SU-DHL-6 (cell line): ENCODE measurements at regions not wholly inside any gene's neighbourhood (a gene's known extent, or its start where the extent isn't known, plus 50 kb on each side); places are given as distances from the start of the nearest gene placed in this dataset.

ENCODE experiments used
- H2AFZ ChIP-seq: fragments of 200-600 bp; sonication (generic); 2 replicates; pipeline ENCODE4 v1.6.1; 2014; ENCODE audit warnings: low read depth, mild to moderate bottlenecking, moderate library complexity, mixed read lengths, antibody characterized with exemption, low read length; ENCODE audit not compliant: severe bottlenecking
- H3F3A ChIP-seq: fragments of 200-600 bp; shearing (Covaris generic); 2 replicates; pipeline ENCODE4 v1.6.0; 2016; ENCODE audit warnings: antibody characterized with exemption, mild to moderate bottlenecking; ENCODE audit not compliant: insufficient read depth
- H3K27ac ChIP-seq: fragments of 200-600 bp; sonication (generic); 2 replicates; pipeline ENCODE4 v1.5.1; 2016; ENCODE audit warnings: low read depth, mild to moderate bottlenecking, low read length, moderate library complexity, mixed read lengths
- H3K27me3 ChIP-seq: fragments of 200-600 bp; sonication (generic), shearing (Covaris generic); 2 replicates; pipeline ENCODE4 v1.6.0; 2014; ENCODE audit warnings: mild to moderate bottlenecking, low read length
- H3K36me3 ChIP-seq: fragments of 200-600 bp; sonication (generic); 2 replicates; pipeline ENCODE4 v1.6.1; 2014; ENCODE audit warnings: mild to moderate bottlenecking, low read length, mixed read lengths
- H3K4me2 ChIP-seq: fragments of 300-600, 200-600 bp; shearing (Covaris generic), sonication (generic); 2 replicates; pipeline ENCODE4 v1.6.0; 2014; ENCODE audit warnings: low read length, low read depth, mild to moderate bottlenecking; ENCODE audit not compliant: poor library complexity, severe bottlenecking
- H3K4me3 ChIP-seq: fragments of 200-600 bp; sonication (generic); 2 replicates; pipeline ENCODE4 v1.5.1; 2014; ENCODE audit warnings: antibody characterized with exemption, low read length, mild to moderate bottlenecking, mixed read lengths; ENCODE audit not compliant: insufficient read depth, poor library complexity, severe bottlenecking
- H3K79me2 ChIP-seq: fragments of 200-600 bp; sonication (generic); 2 replicates; pipeline ENCODE4 v1.6.1; 2014; ENCODE audit warnings: mild to moderate bottlenecking, low read length, moderate library complexity; ENCODE audit not compliant: insufficient read depth
- H3K9ac ChIP-seq: fragments of 200-600 bp; sonication (generic); 2 replicates; pipeline ENCODE4 v1.7.0; 2014; ENCODE audit warnings: mild to moderate bottlenecking, low read length
- H3K9me2 ChIP-seq: fragments of 200-600 bp; sonication (generic); replicated peaks from 2 replicates; pipeline ENCODE4 v1.6.1; 2014; ENCODE audit warnings: low read length; ENCODE audit not compliant: insufficient read depth
- H3K9me3 ChIP-seq: fragments of 200-600 bp; sonication (generic); 2 replicates; pipeline ENCODE4 v1.6.1; 2014; ENCODE audit warnings: low read length, mixed read lengths; ENCODE audit not compliant: insufficient read depth
- H4K20me1 ChIP-seq: fragments of 200-600 bp; sonication (generic); 2 replicates; pipeline ENCODE4 v1.6.1; 2014; ENCODE audit warnings: low read depth, mild to moderate bottlenecking, antibody characterized with exemption, low read length, moderate library complexity, mixed read lengths
- EZH2phosphoT487 ChIP-seq: fragments of 200-600 bp; sonication (generic), shearing (Covaris generic); conservative IDR thresholded peaks from 2 replicates; pipeline ENCODE4 v1.6.1; 2018; ENCODE audit warnings: mild to moderate bottlenecking, antibody characterized with exemption, low read length, moderate library complexity, mixed read lengths
- TF ChIP-seq, protein P1 (sequence below): fragments of 200-600 bp; sonication (generic); IDR thresholded peaks from one replicate; pipeline ENCODE4 v1.5.1; 2017; ENCODE audit warnings: antibody characterized with exemption, mild to moderate bottlenecking, low read length, moderate library complexity; ENCODE audit not compliant: insufficient read depth, poor library complexity, severe bottlenecking

DNA sequence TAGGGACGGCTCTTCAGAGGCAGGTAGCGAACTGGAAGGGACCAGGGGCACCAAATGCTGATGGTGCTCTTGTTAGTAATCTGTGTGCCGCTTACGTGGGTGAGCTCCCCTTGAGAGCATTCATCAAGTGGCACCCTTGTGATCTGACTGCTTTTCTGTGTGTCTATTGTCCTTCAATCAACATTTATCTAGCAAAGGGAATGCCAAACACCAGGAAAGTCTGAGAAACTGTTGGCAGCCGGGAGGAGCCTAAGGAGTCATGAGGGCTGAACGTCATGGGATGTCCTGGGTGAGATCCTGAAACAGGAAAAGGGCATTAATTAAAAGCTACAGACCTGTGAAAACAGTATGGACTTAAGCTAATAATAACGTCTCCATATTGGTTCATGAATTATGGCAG lies 733.1 kb downstream of the TYW1 start:
- Histone ChIP-seq H3F3A (no peaks in the 10 kb centered on the region), H4K20me1 (no peaks in the 10 kb centered on the region), H3K27me3 (0 out of 2 replicates have a peak, but pooled peaks cover 4% of the 10 kb centered on the region), H3K36me3 (no peaks in the 10 kb centered on the region), H3K9me2 (no peaks in the 10 kb centered on the region), H3K4me2 (no peak overlapping the region), H2AFZ (no peak overlapping the region), H3K79me2 (no peaks in the 10 kb centered on the region), H3K27ac (no peak overlapping the region), H3K9ac (no peak overlapping the region), H3K9me3 (no peaks in the 10 kb centered on the region), H3K4me3 (no peak overlapping the region)
- no peak for TF ChIP-seq EZH2phosphoT487
- TF ChIP-seq, protein P1, sequence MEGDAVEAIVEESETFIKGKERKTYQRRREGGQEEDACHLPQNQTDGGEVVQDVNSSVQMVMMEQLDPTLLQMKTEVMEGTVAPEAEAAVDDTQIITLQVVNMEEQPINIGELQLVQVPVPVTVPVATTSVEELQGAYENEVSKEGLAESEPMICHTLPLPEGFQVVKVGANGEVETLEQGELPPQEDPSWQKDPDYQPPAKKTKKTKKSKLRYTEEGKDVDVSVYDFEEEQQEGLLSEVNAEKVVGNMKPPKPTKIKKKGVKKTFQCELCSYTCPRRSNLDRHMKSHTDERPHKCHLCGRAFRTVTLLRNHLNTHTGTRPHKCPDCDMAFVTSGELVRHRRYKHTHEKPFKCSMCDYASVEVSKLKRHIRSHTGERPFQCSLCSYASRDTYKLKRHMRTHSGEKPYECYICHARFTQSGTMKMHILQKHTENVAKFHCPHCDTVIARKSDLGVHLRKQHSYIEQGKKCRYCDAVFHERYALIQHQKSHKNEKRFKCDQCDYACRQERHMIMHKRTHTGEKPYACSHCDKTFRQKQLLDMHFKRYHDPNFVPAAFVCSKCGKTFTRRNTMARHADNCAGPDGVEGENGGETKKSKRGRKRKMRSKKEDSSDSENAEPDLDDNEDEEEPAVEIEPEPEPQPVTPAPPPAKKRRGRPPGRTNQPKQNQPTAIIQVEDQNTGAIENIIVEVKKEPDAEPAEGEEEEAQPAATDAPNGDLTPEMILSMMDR = no peak

DNA sequence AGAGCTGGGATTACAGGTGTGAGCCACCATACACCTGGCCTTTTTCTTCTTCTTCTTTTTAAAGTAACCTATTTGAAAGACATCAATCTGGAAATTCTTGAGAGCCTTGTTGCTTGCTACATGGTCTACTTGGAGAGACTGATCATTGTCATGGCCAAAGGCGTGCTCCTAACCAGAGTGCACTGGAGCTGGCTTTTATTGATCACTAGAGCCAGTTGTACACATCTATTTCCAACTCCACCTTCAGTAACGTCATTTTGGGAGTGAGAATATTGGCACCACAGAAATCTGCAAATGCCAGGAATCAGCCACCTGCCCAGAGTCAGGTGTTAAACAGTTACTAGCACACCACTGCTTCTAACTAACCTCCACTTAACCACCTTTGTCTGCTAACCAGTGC lies 735.1 kb downstream of the TYW1 start:
- no peaks in the 10 kb centered on the region for H3K9me3 ChIP-seq
- no peaks in the 10 kb centered on the region for H3F3A ChIP-seq
- H3K36me3 ChIP-seq = no peaks in the 10 kb centered on the region
- no peak overlapping the region for H3K4me2 ChIP-seq
- TF ChIP-seq EZH2phosphoT487 = no peak
- TF ChIP-seq, protein P1 = no peak
- H2AFZ ChIP-seq = no peak overlapping the region
- H3K27me3 ChIP-seq = 0 out of 2 replicates have a peak, but pooled peaks cover 4% of the 10 kb centered on the region
- no peaks in the 10 kb centered on the region for H4K20me1 ChIP-seq
- no peaks in the 10 kb centered on the region for H3K79me2 ChIP-seq
- no peak overlapping the region for H3K27ac ChIP-seq
- H3K9me2 ChIP-seq = no peaks in the 10 kb centered on the region
- H3K4me3 ChIP-seq = no peak overlapping the region
- no peak overlapping the region for H3K9ac ChIP-seq

DNA sequence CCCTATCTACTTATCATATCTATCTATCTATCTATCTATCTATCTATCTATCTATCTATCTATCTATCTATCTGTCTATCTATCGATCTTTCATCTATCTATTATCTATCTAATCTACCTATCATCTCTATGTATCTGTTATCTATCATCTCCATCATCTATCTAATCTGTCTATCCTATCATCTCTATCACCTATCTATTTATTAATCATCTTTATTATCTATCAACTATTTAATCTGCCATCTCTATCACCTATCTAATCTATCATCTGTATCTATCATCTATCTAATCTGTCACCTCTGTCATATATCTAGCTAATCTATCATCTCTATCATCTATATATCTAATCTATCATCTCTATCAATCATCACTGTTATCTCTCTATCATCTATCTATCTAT lies 736.3 kb downstream of the TYW1 start:
- no peak overlapping the region for H2AFZ ChIP-seq
- no peaks in the 10 kb centered on the region for H3K9me2 ChIP-seq
- H3F3A ChIP-seq = no peaks in the 10 kb centered on the region
- no peaks in the 10 kb centered on the region for H3K36me3 ChIP-seq
- no peak overlapping the region for H3K27ac ChIP-seq
- no peaks in the 10 kb centered on the region for H3K9me3 ChIP-seq
- H3K79me2 ChIP-seq = no peaks in the 10 kb centered on the region
- H3K9ac ChIP-seq = no peak overlapping the region
- H3K4me2 ChIP-seq = no peak overlapping the region
- H4K20me1 ChIP-seq = no peaks in the 10 kb centered on the region
- H3K4me3 ChIP-seq = no peak overlapping the region
- TF ChIP-seq, protein P1 = no peak
- no peak for TF ChIP-seq EZH2phosphoT487
- H3K27me3 ChIP-seq = no peaks in the 10 kb centered on the region

DNA sequence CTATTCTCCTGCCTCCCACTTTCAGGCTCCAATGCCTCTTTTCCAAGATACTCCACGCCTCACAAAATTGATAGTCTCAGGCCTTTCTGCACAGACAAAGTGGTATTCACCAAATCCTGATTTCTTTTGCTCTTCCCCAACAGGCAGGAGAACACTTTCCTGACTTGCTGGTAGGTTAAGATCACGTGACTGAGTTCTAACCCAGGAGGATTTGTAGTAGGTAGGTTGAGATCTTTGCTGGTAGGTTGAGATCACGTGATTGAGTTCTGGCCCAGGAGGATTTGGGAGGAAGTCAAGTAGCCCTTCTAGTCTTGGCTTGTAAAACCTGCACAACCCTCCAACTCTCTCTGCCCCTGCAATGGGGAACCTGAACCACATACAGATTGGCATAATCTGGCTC lies 741.5 kb downstream of the TYW1 start:
- no peaks in the 10 kb centered on the region for H3F3A ChIP-seq
- H3K27me3 ChIP-seq = no peaks in the 10 kb centered on the region
- 0 out of 2 replicates have a peak, but pooled peaks cover 5% of the 10 kb centered on the region for H3K9me3 ChIP-seq
- TF ChIP-seq EZH2phosphoT487 = no peak
- TF ChIP-seq, protein P1 = no peak
- H3K4me2 ChIP-seq = no peak overlapping the region
- no peaks in the 10 kb centered on the region for H4K20me1 ChIP-seq
- H3K9me2 ChIP-seq = no peaks in the 10 kb centered on the region
- no peak overlapping the region for H3K9ac ChIP-seq
- H3K79me2 ChIP-seq = no peaks in the 10 kb centered on the region
- no peak overlapping the region for H2AFZ ChIP-seq
- H3K4me3 ChIP-seq = no peak overlapping the region
- H3K36me3 ChIP-seq = no peaks in the 10 kb centered on the region
- H3K27ac ChIP-seq = no peak overlapping the region
